ENCODE measurements at regions not wholly inside any gene's neighbourhood (a gene's known extent, or its start where the extent isn't known, plus 50 kb on each side); places are given as distances from the start of the nearest gene placed in this dataset.

- TF ChIP-seq, protein P1, sequence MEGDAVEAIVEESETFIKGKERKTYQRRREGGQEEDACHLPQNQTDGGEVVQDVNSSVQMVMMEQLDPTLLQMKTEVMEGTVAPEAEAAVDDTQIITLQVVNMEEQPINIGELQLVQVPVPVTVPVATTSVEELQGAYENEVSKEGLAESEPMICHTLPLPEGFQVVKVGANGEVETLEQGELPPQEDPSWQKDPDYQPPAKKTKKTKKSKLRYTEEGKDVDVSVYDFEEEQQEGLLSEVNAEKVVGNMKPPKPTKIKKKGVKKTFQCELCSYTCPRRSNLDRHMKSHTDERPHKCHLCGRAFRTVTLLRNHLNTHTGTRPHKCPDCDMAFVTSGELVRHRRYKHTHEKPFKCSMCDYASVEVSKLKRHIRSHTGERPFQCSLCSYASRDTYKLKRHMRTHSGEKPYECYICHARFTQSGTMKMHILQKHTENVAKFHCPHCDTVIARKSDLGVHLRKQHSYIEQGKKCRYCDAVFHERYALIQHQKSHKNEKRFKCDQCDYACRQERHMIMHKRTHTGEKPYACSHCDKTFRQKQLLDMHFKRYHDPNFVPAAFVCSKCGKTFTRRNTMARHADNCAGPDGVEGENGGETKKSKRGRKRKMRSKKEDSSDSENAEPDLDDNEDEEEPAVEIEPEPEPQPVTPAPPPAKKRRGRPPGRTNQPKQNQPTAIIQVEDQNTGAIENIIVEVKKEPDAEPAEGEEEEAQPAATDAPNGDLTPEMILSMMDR (conservative IDR thresholded peaks at IDR 0.05) = no peak
- Mint-ChIP-seq H3K27ac (ENCODE audit: unreplicated experiment) (no peak overlapping the region), H3K9me3 (peaks cover 2% of the 10 kb centered on the region), H3K4me3 (no peak overlapping the region), H3K27me3 (ENCODE audit: low read depth) (no peaks in the 10 kb centered on the region), H3K36me3 (ENCODE audit: low read depth) (no peaks in the 10 kb centered on the region), H3K4me1 (peaks cover 16% of the 10 kb centered on the region)
- no peak for DNase-seq (ENCODE audit: low read depth, low spot score)
These were observed 634.5 kb downstream of the LTN1 start for GRCh38 chr21:28358170-28358569.

DNA sequence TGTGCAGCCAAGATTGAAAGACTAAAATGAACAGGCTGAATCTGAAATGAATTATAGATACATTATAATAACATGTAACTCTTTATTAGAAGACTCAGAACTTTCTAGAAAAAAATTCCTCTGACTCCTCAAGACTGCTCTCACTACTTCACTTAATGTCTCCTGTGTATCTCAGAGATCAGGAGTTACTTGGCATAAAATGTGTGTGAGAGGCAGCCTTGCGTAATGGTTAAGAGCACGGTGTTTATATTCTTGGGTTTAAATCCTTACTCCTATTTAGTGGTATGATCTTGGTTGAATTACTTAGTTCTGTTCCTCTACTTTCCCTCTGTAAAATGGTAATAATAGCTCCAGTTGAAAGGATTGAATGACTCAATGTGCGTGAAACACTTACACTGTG is 634.9 kb downstream of the LTN1 start:
- no peak for DNase-seq (ENCODE audit: low read depth, low spot score)
- no peaks in the 10 kb centered on the region for H3K36me3 Mint-ChIP-seq (ENCODE audit: low read depth)
- H3K9me3 Mint-ChIP-seq = peaks cover 2% of the 10 kb centered on the region
- TF ChIP-seq, protein P1 (conservative IDR thresholded peaks at IDR 0.05) = no peak
- H3K4me1 Mint-ChIP-seq = peaks cover 16% of the 10 kb centered on the region
- no peak overlapping the region for H3K27ac Mint-ChIP-seq (ENCODE audit: unreplicated experiment)
- H3K4me3 Mint-ChIP-seq = no peak overlapping the region
- no peaks in the 10 kb centered on the region for H3K27me3 Mint-ChIP-seq (ENCODE audit: low read depth)

- H3K36me3 Mint-ChIP-seq (ENCODE audit: low read depth) = no peaks in the 10 kb centered on the region
- peaks cover 2% of the 10 kb centered on the region for H3K9me3 Mint-ChIP-seq
- H3K27ac Mint-ChIP-seq (ENCODE audit: unreplicated experiment) = no peak overlapping the region
- TF ChIP-seq, protein P1 (conservative IDR thresholded peaks at IDR 0.05) = no peak
- H3K27me3 Mint-ChIP-seq (ENCODE audit: low read depth) = no peaks in the 10 kb centered on the region
- H3K4me1 Mint-ChIP-seq = peaks cover 16% of the 10 kb centered on the region
- no peak for DNase-seq (ENCODE audit: low read depth, low spot score)
- H3K4me3 Mint-ChIP-seq = no peak overlapping the region
These were observed 636.3 kb downstream of the LTN1 start for GRCh38 chr21:28356422-28356821.

DNA sequence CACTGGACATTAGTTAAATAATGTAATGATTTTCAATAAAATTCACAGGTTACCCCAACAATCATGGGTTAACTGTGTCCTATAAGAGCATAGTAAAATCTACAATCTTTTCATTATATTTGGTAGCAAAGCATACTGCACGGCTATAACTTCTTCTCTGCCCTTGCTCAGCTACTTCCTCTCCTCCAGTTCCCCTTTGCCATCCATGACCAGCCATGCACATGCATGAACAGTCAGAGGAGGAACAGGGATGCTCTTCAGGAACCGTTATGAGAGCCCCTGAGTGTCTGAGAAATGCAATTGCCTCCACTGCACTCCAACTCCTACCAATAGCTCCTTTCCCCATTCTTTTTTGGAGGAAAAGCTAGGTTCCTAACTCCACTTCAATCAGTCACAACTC is 646.7 kb downstream of the LTN1 start:
- DNase-seq (ENCODE audit: low read depth, low spot score) = no peak
- TF ChIP-seq, protein P1 (conservative IDR thresholded peaks at IDR 0.05) = no peak
- H3K27me3 Mint-ChIP-seq (ENCODE audit: low read depth) = no peaks in the 10 kb centered on the region
- H3K4me1 Mint-ChIP-seq = no peaks in the 10 kb centered on the region
- peaks cover 3% of the 10 kb centered on the region for H3K9me3 Mint-ChIP-seq
- peaks cover 3% of the 10 kb centered on the region for H3K36me3 Mint-ChIP-seq (ENCODE audit: low read depth)
- H3K27ac Mint-ChIP-seq (ENCODE audit: unreplicated experiment) = no peak overlapping the region
- H3K4me3 Mint-ChIP-seq = no peak overlapping the region

DNA sequence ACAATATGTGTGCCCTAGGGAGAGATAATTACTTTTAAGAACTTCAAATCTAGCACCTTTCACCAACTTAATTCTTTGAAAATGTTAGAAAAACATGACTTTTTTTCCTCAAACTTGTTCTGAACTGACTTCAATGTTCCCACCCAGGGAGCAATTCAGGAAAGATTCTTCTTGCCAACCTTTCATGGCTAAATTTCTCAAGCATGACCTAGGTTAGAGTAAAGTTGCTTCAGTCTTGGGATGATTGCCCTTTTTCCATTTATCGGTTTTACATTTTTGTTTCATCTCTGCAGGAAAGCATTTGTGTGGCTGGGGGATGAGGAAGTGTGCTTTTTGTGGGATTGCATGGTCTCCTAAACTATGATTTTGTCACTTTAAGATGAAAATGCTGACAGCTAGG is 647.7 kb downstream of the LTN1 start:
- Mint-ChIP-seq H3K9me3 (peaks cover 3% of the 10 kb centered on the region), H3K4me3 (no peak overlapping the region), H3K4me1 (no peaks in the 10 kb centered on the region), H3K36me3 (ENCODE audit: low read depth) (peaks cover 3% of the 10 kb centered on the region), H3K27ac (ENCODE audit: unreplicated experiment) (no peak overlapping the region), H3K27me3 (ENCODE audit: low read depth) (no peaks in the 10 kb centered on the region)
- TF ChIP-seq, protein P1 (conservative IDR thresholded peaks at IDR 0.05) = no peak
- no peak for DNase-seq (ENCODE audit: low read depth, low spot score)

All from neural crest cell (in vitro differentiated cells).